Renal pelvis (tissue), 1 donor: ENCODE measurements at regions not wholly inside any gene's neighbourhood (a gene's known extent, or its start where the extent isn't known, plus 50 kb on each side); places are given as distances from the start of the nearest gene placed in this dataset.

ENCODE experiments used
- DNase-seq: peaks from one replicate; pipeline ENCODE4 v3.0.0-alpha.2; 2013

DNA sequence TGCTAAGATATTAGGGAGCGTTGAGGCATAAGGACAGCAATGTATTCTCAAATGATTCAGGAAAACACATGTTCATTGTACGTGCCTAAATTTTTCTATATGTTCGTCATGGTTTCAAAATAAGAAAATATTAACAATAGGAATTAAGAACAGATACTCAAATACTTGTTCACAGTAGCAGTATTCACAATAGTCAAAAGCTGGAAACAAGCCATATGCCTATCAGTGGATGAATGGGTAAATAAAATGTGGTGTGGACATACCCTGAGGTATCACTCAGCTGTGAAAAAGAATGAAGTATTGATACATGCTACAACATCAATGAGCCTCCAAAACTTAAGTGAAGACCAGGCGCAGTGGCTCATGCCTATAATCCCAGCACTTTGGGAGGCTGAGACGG, 84.7 kb upstream of the PTER start:
- no peak for DNase-seq

DNA sequence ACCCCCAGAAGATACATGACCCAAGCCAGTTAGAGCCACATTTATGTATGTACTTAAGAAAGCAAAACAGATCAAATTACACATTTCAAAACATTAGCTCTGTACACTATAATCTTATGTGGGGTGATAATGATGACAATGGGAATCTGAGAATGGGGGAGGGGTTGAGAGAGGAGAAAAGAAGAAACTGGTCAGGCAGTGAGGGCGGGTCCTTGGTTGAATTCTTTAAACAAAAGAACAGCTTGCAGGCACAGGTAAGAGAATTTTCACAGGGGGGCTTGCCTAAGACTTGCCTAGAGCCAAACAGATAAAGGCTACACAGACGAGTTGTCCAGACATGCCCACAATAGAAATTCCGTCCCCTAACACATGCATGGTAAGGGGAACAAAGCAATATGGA, 76.8 kb upstream of the PTER start:
- no peak for DNase-seq

DNA sequence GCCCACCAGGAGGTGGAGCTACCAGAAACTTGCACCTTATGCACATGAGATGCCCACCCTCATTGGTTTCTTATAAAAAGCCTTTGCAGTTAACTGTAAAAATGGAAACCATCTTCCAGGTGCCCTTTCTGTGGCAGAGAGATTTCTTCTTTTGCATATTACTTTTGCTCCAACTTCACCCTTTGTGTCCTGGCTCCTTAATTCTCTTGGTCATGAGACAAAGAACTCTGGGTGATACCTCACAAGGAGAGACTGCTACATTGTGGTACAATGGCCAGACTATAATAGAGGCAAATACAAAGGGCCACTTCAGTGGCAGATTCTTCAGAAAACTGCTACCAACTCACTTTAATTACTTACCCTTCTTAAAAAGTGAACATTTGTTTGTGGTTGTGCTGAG, 76.4 kb upstream of the PTER start:
- no peak for DNase-seq

GRCh38 chr10:16361086-16361485, 75.7 kb upstream of the PTER start:
- DNase-seq, result no peak

GRCh38 chr10:16363741-16364140, 73.1 kb upstream of the PTER start:
- no peak for DNase-seq

GRCh38 chr10:16367621-16368292, 69.1 kb upstream of the PTER start:
- DNase-seq, result no peak

- no peak for DNase-seq
Measured at GRCh38 chr10:16381083-16381482, 55.7 kb upstream of the PTER start.

DNA sequence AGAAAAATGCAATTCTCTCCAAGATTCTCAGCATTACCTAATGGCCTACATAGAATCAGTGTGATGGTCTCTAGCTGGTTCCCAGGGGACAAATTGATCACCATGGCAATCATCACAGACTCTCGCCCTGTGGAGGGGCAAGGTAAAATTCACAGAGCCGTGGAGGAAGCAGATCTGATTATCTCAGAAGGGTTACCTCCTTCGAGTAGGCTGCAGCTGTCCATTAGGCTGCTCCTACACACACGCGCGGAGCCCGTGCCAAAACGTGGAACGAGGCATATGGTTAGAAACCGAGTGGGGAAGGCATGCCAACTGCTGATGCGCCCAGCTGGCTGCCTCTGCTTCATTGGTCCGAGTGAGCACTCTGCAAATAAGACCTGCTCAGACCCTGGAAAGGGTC, 52.8 kb upstream of the PTER start:
- DNase-seq, result no peak

DNA sequence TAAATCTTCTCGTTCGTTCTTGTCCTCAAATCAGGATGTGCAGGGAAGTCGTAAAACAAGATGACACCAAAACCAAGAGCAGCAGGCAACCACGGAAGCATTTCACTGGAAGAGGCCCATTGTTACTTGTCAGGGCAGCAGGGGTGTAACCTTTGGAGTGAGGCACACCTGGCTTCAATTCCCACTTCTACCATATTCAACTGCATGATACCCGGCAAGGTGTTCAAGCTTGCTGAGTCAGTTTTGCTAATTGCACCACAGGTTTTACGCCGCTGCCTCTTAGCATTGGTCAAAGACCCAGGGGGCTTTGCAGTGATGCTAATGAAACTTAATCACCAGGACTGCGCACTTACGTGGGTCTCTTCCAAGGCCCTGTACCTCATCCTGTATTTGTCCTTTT, 50.0 kb upstream of the PTER start:
- DNase-seq, result no peak
